ENCODE measurements at regions not wholly inside any gene's neighbourhood (a gene's known extent, or its start where the extent isn't known, plus 50 kb on each side); places are given as distances from the start of the nearest gene placed in this dataset.

GRCh38 chr18:6628187-6628586 is 101.3 kb upstream of the ARHGAP28 start:
- H3K9ac ChIP-seq (ENCODE audit: low read depth in 2 of 2, low read length in 2 of 2): no peak overlapping the region
- H3K4me3 ChIP-seq: no peak overlapping the region
- no peak overlapping the region for H3K27ac ChIP-seq
- intact Hi-C loops (cut with DNase I): loop anchor here (1.0 kb wide), 1 partner anchor 10 kb away; no protein-coding TSS in a partner anchor
- TF ChIP-seq CTCF (IDR thresholded peaks at IDR 0.05): no peak
- H3K27me3 ChIP-seq: no peaks in the 10 kb centered on the region
- H3K4me1 ChIP-seq: no peaks in the 10 kb centered on the region
- H3K36me3 ChIP-seq: no peaks in the 10 kb centered on the region
- H3K9me3 ChIP-seq: no peaks in the 10 kb centered on the region
- DNase-seq: no peak

- H3K27ac ChIP-seq: no peak overlapping the region
- H3K9ac ChIP-seq (ENCODE audit: low read depth in 2 of 2, low read length in 2 of 2): no peak overlapping the region
- no peak for TF ChIP-seq CTCF (IDR thresholded peaks at IDR 0.05)
- H3K4me3 ChIP-seq: no peak overlapping the region
- DNase-seq: no peak
- intact Hi-C loops (cut with DNase I): no loop called here
- no peaks in the 10 kb centered on the region for H3K9me3 ChIP-seq
- H3K27me3 ChIP-seq: no peaks in the 10 kb centered on the region
- no peaks in the 10 kb centered on the region for H3K36me3 ChIP-seq
- H3K4me1 ChIP-seq: no peaks in the 10 kb centered on the region
These were observed 99.8 kb upstream of the ARHGAP28 start for GRCh38 chr18:6629635-6630140.

GRCh38 chr18:6633310-6633709 is 96.2 kb upstream of the ARHGAP28 start:
- Histone ChIP-seq H3K9me3 (no peaks in the 10 kb centered on the region), H3K36me3 (no peaks in the 10 kb centered on the region), H3K4me3 (no peak overlapping the region), H3K27ac (no peak overlapping the region), H3K27me3 (no peaks in the 10 kb centered on the region), H3K9ac (ENCODE audit: low read depth in 2 of 2, low read length in 2 of 2) (no peak overlapping the region), H3K4me1 (no peaks in the 10 kb centered on the region)
- DNase-seq: no peak
- no peak for TF ChIP-seq CTCF (IDR thresholded peaks at IDR 0.05)
- intact Hi-C loops (cut with DNase I): no loop called here

GRCh38 chr18:6636091-6636490 is 93.4 kb upstream of the ARHGAP28 start:
- intact Hi-C loops (cut with DNase I): no loop called here

GRCh38 chr18:6638447-6638846 is 91.1 kb upstream of the ARHGAP28 start:
- Histone ChIP-seq H3K4me3 (no peak overlapping the region), H3K4me1 (no peaks in the 10 kb centered on the region), H3K27ac (no peak overlapping the region), H3K9me3 (no peaks in the 10 kb centered on the region), H3K27me3 (no peaks in the 10 kb centered on the region), H3K36me3 (no peaks in the 10 kb centered on the region), H3K9ac (ENCODE audit: low read depth in 2 of 2, low read length in 2 of 2) (no peak overlapping the region)
- intact Hi-C loops (cut with DNase I): loop anchor here (1.0 kb wide), 1 partner anchor 10 kb away; no protein-coding TSS in a partner anchor
- no peak for DNase-seq
- TF ChIP-seq CTCF (IDR thresholded peaks at IDR 0.05): no peak

More at GRCh38 chr18:6636091-6636490, 93.4 kb upstream of the ARHGAP28 start:
- Histone ChIP-seq H3K9me3 (no peaks in the 10 kb centered on the region), H3K27me3 (no peaks in the 10 kb centered on the region), H3K36me3 (no peaks in the 10 kb centered on the region), H3K4me3 (no peak overlapping the region), H3K4me1 (no peaks in the 10 kb centered on the region), H3K27ac (no peak overlapping the region), H3K9ac (ENCODE audit: low read depth in 2 of 2, low read length in 2 of 2) (no peak overlapping the region)
- no peak for TF ChIP-seq CTCF (IDR thresholded peaks at IDR 0.05)
- DNase-seq: no peak

Data from colonic mucosa (tissue), 4 donors.